Heart left ventricle (tissue), 16 donors: ENCODE measurements at regions not wholly inside any gene's neighbourhood (a gene's known extent, or its start where the extent isn't known, plus 50 kb on each side); places are given as distances from the start of the nearest gene placed in this dataset.

Experiments used
- ATAC-seq, 4 donors: fragments of 200-7000 bp; cut with Tn5 transposase; one replicate each; pipeline ENCODE4 v1.9.1; 2020 to 2022; ENCODE audit warnings: moderate library complexity in 4 of 4, mild to moderate bottlenecking in 3 of 4, moderate number of reproducible peaks in 1 of 4
- DNase-seq, 5 donors: peaks; one replicate each; pipeline ENCODE4 v3.0.0-alpha.2; 2020
- H3K27ac ChIP-seq, 12 donors: fragments of 200-600 bp; sonication (generic) in 4 of 12; one replicate each; pipeline versions ENCODE4 v1.5.0 to v1.8.0; 2016 to 2022; ENCODE audit warnings: mild to moderate bottlenecking in 2 of 12
- H3K27me3 ChIP-seq, 9 donors: fragments of 200-600 bp; sonication (generic) in 2 of 9; one replicate each; pipeline versions ENCODE4 v1.5.1 to v1.8.0; 2016 to 2022; ENCODE audit warnings: mild to moderate bottlenecking in 3 of 9
- H3K36me3 ChIP-seq, 9 donors: fragments of 200-600 bp; sonication (generic) in 2 of 9; one replicate each; pipeline versions ENCODE4 v1.5.0 to v1.8.0; 2018 to 2022; ENCODE audit warnings: mild to moderate bottlenecking in 2 of 9
- H3K4me1 ChIP-seq, 12 donors: fragments of 200-600 bp; sonication (generic) in 4 of 12; one replicate each; pipeline versions ENCODE4 v1.5.0 to v1.8.0; 2016 to 2022; ENCODE audit warnings: mild to moderate bottlenecking in 3 of 12
- H3K4me3 ChIP-seq, 12 donors: fragments of 200-600 bp; sonication (generic) in 4 of 12; one replicate each; pipeline versions ENCODE4 v1.5.0 to v1.8.0; 2017 to 2022; ENCODE audit warnings: mild to moderate bottlenecking in 9 of 12, moderate library complexity in 4 of 12
- H3K9me3 ChIP-seq, 12 donors: fragments of 200-600 bp; sonication (generic) in 4 of 12; one replicate each; pipeline versions ENCODE4 v1.5.0 to v1.8.0; 2016 to 2022; ENCODE audit warnings: mild to moderate bottlenecking in 1 of 12
- POLR2A ChIP-seq, 2 donors: fragments of 450-650 bp; IDR thresholded peaks; one replicate each; pipeline ENCODE4 v1.6.1; 2017; ENCODE audit warnings: antibody characterized with exemption in 2 of 2, mild to moderate bottlenecking in 2 of 2, moderate library complexity in 2 of 2
- WGBS, 4 donors: extraction: QIAGEN DNeasy Blood & Tissue Kit in 2 of 4; methylation state at CpG; one replicate each; pipeline versions ENCODE4 v1.1.5 to v1.1.7; 2013 to 2018; 5-methylcytosine and 5-hydroxymethylcytosine counted together
- intact Hi-C, 10 donors: fragments of 100-400 bp; cut with DNase I; formaldehyde crosslinking; loops; one replicate each; pipeline versions ENCODE4 v1.11.1 to v1.14.2; 2022
- TF ChIP-seq, protein P1 (sequence below), 12 donors: fragments of 200-600 bp; sonication (generic) in 4 of 12; IDR thresholded peaks; one replicate each; pipeline versions ENCODE4 v1.5.0 to v1.8.0; 2018 to 2022; ENCODE audit warnings: antibody characterized with exemption in 12 of 12, mild to moderate bottlenecking in 5 of 12
- donor health status: ischemic (EF 13 %, LVEDD 7.1; RV severe dilation, severe dysfunction).
- donor health status: healthy with polysubstance abuse.
- donor health status: DM: no; HTN: yes; CAD: no.
- donor health status: DM: no; HTN: no; CAD: no.
- donor health status: ischemic (EF 25% LVEDD 6.9; RV normal size, moderate dysfunction).
- donor health status: ischemic (EF 25% LVEDD 5.7; RV mildly dilated, moderate dysfunction).
- donor health status: healthy.
- donor health status: DM: yes; HTN: yes; CAD: no.
- donor health status: ischemic (EF 35%, LVEDD 5.7; RV mildly dilated, moderate dysfunction).
- donor health status: nonischemic (EF 11% LVEDD 7.7; RV severe dilation, severe dysfunction).
- donor health status: DM: yes; HTN: yes; CAD: no.
- donor health status: PGD.
- donor health status: ischemic (EF 29% LVEDD 5.4; RV normal size, mild dysfunction).
- donor health status: nonischemic (EF 23%, LVEDD 6.1; RV moderate dilation, normal function).

- Histone ChIP-seq H3K9me3 (no peaks in the 10 kb centered on the region), H3K27me3 (no peaks in the 10 kb centered on the region), H3K36me3 (no peaks in the 10 kb centered on the region), H3K4me1 (no peaks in the 10 kb centered on the region), H3K4me3 (no peak overlapping the region), H3K27ac (no peak overlapping the region)
- TF ChIP-seq, protein P1, sequence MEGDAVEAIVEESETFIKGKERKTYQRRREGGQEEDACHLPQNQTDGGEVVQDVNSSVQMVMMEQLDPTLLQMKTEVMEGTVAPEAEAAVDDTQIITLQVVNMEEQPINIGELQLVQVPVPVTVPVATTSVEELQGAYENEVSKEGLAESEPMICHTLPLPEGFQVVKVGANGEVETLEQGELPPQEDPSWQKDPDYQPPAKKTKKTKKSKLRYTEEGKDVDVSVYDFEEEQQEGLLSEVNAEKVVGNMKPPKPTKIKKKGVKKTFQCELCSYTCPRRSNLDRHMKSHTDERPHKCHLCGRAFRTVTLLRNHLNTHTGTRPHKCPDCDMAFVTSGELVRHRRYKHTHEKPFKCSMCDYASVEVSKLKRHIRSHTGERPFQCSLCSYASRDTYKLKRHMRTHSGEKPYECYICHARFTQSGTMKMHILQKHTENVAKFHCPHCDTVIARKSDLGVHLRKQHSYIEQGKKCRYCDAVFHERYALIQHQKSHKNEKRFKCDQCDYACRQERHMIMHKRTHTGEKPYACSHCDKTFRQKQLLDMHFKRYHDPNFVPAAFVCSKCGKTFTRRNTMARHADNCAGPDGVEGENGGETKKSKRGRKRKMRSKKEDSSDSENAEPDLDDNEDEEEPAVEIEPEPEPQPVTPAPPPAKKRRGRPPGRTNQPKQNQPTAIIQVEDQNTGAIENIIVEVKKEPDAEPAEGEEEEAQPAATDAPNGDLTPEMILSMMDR (IDR thresholded peaks at IDR 0.05): no peak
- TF ChIP-seq POLR2A (IDR thresholded peaks at IDR 0.05): no peak
- ATAC-seq (no peak), DNase-seq (no peak)
- WGBS, 4 donors: 68 to 77% (median 74%) methylated on average over 2 of the region's 2 CpGs
- intact Hi-C loops: no loop called here
These were observed 115.6 kb downstream of the ZNF281 start for GRCh38 chr1:200294241-200294640.

DNA sequence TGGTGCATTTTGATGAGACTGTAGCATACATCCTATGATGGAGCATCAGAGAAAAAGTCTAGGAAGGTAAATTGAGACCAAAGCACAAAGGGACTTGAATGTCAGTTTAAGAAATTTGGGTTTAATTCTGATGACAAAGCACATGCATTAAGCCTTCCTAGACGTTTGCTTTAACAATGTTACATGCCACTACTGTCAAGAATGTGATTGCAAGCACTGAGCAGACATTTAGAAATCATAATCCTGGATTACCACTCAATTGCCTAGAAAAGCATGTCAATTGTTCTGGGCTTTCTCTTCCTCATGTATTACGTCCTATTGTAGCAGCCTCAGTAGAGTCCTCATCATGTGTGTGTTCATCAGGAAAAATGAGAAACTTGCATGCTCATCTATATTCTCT is 117.1 kb downstream of the ZNF281 start:
- Histone ChIP-seq H3K4me1 (no peaks in the 10 kb centered on the region), H3K4me3 (no peak overlapping the region), H3K27ac (no peak overlapping the region), H3K27me3 (no peaks in the 10 kb centered on the region), H3K36me3 (no peaks in the 10 kb centered on the region), H3K9me3 (no peaks in the 10 kb centered on the region)
- TF ChIP-seq, protein P1 (IDR thresholded peaks at IDR 0.05): no peak
- TF ChIP-seq POLR2A (IDR thresholded peaks at IDR 0.05): no peak
- DNase-seq: no peak
- WGBS, 4 donors: 58 to 77% (median 66%) methylated on average over 2 of the region's 2 CpGs
- no peak for ATAC-seq
- intact Hi-C loops: no loop called here

- no peaks in the 10 kb centered on the region for H3K36me3 ChIP-seq
- H3K4me3 ChIP-seq: no peak overlapping the region
- no peak overlapping the region for H3K27ac ChIP-seq
- 60 to 68% (median 64%) methylated on average over 2 of the region's 2 CpGs for WGBS, 4 donors
- no peaks in the 10 kb centered on the region for H3K27me3 ChIP-seq
- no peaks in the 10 kb centered on the region for H3K4me1 ChIP-seq
- ATAC-seq: no peak
- TF ChIP-seq POLR2A (IDR thresholded peaks at IDR 0.05): no peak
- TF ChIP-seq, protein P1 (IDR thresholded peaks at IDR 0.05): no peak
- intact Hi-C loops: no loop called here
- no peak for DNase-seq
- no peaks in the 10 kb centered on the region for H3K9me3 ChIP-seq
These were observed 118.7 kb downstream of the ZNF281 start for GRCh38 chr1:200291106-200291505.

GRCh38 chr1:200290010-200290685 is 119.7 kb downstream of the ZNF281 start:
- Histone ChIP-seq H3K4me1 (no peaks in the 10 kb centered on the region), H3K9me3 (no peaks in the 10 kb centered on the region), H3K27me3 (no peaks in the 10 kb centered on the region), H3K36me3 (no peaks in the 10 kb centered on the region), H3K4me3 (no peak overlapping the region), H3K27ac (no peak overlapping the region)
- no peak for DNase-seq
- intact Hi-C loops: no loop called here
- no peak for TF ChIP-seq POLR2A (IDR thresholded peaks at IDR 0.05)
- TF ChIP-seq, protein P1 (IDR thresholded peaks at IDR 0.05): no peak
- ATAC-seq: no peak
- 59 to 65% (median 60%) methylated on average over 5 of the region's 5 CpGs for WGBS, 4 donors
